Left ventricle myocardium inferior (tissue), 1 donor: ENCODE measurements at regions not wholly inside any gene's neighbourhood (a gene's known extent, or its start where the extent isn't known, plus 50 kb on each side); places are given as distances from the start of the nearest gene placed in this dataset.

ENCODE experiments used
- DNase-seq: peaks from one replicate; pipeline ENCODE4 v3.0.0-alpha.2; 2020
- H3K27ac ChIP-seq: fragments of 200-600 bp; replicated peaks from 2 replicates; pipeline ENCODE4 v1.8.0; 2021
- H3K27me3 ChIP-seq: fragments of 200-600 bp; 2 replicates; pipeline ENCODE4 v1.8.0; 2021; ENCODE audit warnings: low read depth
- H3K36me3 ChIP-seq: fragments of 200-600 bp; 2 replicates; pipeline ENCODE4 v1.8.0; 2021
- H3K4me1 ChIP-seq: fragments of 200-600 bp; 2 replicates; pipeline ENCODE4 v1.8.0; 2021
- H3K4me3 ChIP-seq: fragments of 200-600 bp; 2 replicates; pipeline ENCODE4 v1.8.0; 2021; ENCODE audit warnings: mild to moderate bottlenecking, moderate library complexity
- H3K9me3 ChIP-seq: fragments of 200-600 bp; replicated peaks from 2 replicates; pipeline ENCODE4 v1.8.0; 2021
- intact Hi-C: fragments of 100-400 bp; cut with micrococcal nuclease; formaldehyde crosslinking; loops from one replicate; pipeline ENCODE4 v1.11.0; 2022
- TF ChIP-seq, protein P1 (sequence below): fragments of 200-600 bp; IDR thresholded peaks from 2 replicates; pipeline ENCODE4 v1.8.0; 2021; ENCODE audit warnings: antibody characterized with exemption, mild to moderate bottlenecking, borderline replicate concordance
- donor health status: DM: no; HTN: yes; CAD: no; lungs with severe emphysema.

GRCh38 chr6:168163096-168163731 is 84.2 kb upstream of the FRMD1 start:
- H3K9me3 ChIP-seq = no peaks in the 10 kb centered on the region
- H3K4me3 ChIP-seq = no peak overlapping the region
- TF ChIP-seq, protein P1, sequence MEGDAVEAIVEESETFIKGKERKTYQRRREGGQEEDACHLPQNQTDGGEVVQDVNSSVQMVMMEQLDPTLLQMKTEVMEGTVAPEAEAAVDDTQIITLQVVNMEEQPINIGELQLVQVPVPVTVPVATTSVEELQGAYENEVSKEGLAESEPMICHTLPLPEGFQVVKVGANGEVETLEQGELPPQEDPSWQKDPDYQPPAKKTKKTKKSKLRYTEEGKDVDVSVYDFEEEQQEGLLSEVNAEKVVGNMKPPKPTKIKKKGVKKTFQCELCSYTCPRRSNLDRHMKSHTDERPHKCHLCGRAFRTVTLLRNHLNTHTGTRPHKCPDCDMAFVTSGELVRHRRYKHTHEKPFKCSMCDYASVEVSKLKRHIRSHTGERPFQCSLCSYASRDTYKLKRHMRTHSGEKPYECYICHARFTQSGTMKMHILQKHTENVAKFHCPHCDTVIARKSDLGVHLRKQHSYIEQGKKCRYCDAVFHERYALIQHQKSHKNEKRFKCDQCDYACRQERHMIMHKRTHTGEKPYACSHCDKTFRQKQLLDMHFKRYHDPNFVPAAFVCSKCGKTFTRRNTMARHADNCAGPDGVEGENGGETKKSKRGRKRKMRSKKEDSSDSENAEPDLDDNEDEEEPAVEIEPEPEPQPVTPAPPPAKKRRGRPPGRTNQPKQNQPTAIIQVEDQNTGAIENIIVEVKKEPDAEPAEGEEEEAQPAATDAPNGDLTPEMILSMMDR = no peak
- H3K27me3 ChIP-seq = peaks cover 66% of the 10 kb centered on the region
- no peak for DNase-seq
- intact Hi-C loops = no loop called here
- H3K36me3 ChIP-seq = no peaks in the 10 kb centered on the region
- no peak overlapping the region for H3K27ac ChIP-seq
- no peaks in the 10 kb centered on the region for H3K4me1 ChIP-seq

DNA sequence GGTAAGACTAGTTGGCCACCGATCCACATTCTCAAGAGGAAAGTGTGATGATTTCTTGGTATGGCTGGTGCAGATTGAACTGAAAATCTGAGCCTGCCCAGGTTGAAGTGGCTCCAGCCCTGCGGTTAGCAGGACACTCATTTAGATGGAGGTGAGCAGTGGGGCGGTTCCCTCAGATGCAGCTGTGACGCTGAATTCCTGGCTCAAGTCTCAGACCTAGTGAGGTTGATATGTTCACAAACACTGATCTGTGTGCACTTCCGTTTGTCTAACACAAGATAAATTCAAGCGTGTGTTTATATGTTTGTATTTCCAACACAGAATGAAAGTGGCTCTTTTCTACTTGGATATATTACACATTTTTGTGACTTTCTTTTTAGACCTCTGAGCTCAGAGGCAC is 83.4 kb upstream of the FRMD1 start:
- H3K27me3 ChIP-seq = peaks cover 72% of the 10 kb centered on the region
- H3K27ac ChIP-seq = no peak overlapping the region
- H3K4me3 ChIP-seq = no peak overlapping the region
- H3K36me3 ChIP-seq = no peaks in the 10 kb centered on the region
- DNase-seq = no peak
- no peaks in the 10 kb centered on the region for H3K4me1 ChIP-seq
- intact Hi-C loops = no loop called here
- H3K9me3 ChIP-seq = no peaks in the 10 kb centered on the region
- TF ChIP-seq, protein P1 = no peak

- H3K27ac ChIP-seq = no peak overlapping the region
- no peaks in the 10 kb centered on the region for H3K4me1 ChIP-seq
- no peak for DNase-seq
- TF ChIP-seq, protein P1 = no peak
- H3K4me3 ChIP-seq = no peak overlapping the region
- no peaks in the 10 kb centered on the region for H3K9me3 ChIP-seq
- H3K36me3 ChIP-seq = no peaks in the 10 kb centered on the region
- H3K27me3 ChIP-seq = peaks cover 75% of the 10 kb centered on the region
- intact Hi-C loops = no loop called here
Observed at GRCh38 chr6:168161371-168161750, 82.3 kb upstream of the FRMD1 start.

DNA sequence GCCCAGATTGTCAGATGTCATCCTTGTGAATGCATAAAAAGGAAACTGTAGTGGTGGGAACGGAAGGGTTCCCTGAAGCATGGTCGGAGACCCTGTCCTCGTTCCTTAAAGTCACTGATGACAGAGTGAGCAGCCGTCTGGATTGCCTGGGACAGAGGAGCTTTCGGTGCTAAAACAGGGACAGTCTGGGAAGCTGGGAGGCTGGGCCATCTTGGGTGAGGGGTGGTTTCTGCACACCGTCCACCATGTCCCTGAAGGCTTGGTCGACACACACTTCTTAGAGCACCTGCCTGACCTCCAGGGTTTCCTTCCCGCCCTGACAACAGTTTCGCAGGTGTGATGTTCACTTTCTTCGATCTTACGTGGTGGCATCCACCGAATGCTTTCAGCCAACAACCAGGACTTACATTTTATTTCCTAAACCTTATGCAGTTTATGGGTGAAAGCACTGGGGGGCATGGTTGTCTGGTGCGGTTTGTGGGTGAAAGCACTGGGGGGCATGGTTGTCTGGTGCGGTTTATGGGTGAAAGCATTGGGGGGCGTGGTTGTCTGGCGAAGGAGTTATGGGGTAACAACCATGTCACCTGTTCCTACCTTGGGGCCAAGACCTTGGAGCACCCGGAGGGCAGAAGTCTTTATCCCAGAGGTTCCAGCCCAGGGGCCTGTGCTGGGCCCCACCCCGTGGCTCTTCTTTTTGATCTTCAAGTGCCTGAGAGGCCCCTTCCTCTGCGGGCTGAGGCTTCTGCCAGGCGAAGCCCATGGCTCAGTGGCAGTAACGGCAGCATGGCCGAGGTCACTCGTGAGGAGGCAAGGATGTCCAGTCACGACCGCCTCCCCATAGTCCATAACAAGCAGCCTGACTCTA is 81.7 kb upstream of the FRMD1 start:
- intact Hi-C loops = no loop called here
- H3K27me3 ChIP-seq = peaks cover 75% of the 10 kb centered on the region
- H3K9me3 ChIP-seq = no peaks in the 10 kb centered on the region
- no peaks in the 10 kb centered on the region for H3K4me1 ChIP-seq
- TF ChIP-seq, protein P1 = no peak
- H3K27ac ChIP-seq = no peak overlapping the region
- H3K4me3 ChIP-seq = no peak overlapping the region
- no peaks in the 10 kb centered on the region for H3K36me3 ChIP-seq
- no peak for DNase-seq

- H3K4me1 ChIP-seq = no peaks in the 10 kb centered on the region
- H3K27ac ChIP-seq = no peak overlapping the region
- no peak overlapping the region for H3K4me3 ChIP-seq
- no peaks in the 10 kb centered on the region for H3K9me3 ChIP-seq
- peaks cover 79% of the 10 kb centered on the region for H3K27me3 ChIP-seq
- DNase-seq = no peak
- TF ChIP-seq, protein P1 = no peak
- intact Hi-C loops = no loop called here
- no peaks in the 10 kb centered on the region for H3K36me3 ChIP-seq
Observed at GRCh38 chr6:168159506-168159905, 80.5 kb upstream of the FRMD1 start.
